Upper lobe of left lung (tissue), 6 donors: ENCODE measurements at regions not wholly inside any gene's neighbourhood (a gene's known extent, or its start where the extent isn't known, plus 50 kb on each side); places are given as distances from the start of the nearest gene placed in this dataset.
"Not testable (repeated sequence)": the region's sequence is repeated elsewhere in the genome, so short reads cannot be mapped to it uniquely, and the experiment has no call there.

ENCODE experiments used
- ATAC-seq, 2 donors: fragments of 200-7000 bp; cut with Tn5 transposase; one replicate each; pipeline ENCODE4 v1.9.1; 2022; ENCODE audit warnings: mild to moderate bottlenecking in 2 of 2, moderate library complexity in 2 of 2; ENCODE audit not compliant: low FRiP score in 2 of 2
- DNase-seq, 2 donors: peaks; one replicate each; pipeline ENCODE4 v3.0.0-alpha.2; 2019 to 2020
- H3K27ac ChIP-seq, 4 donors: fragments of 200-600 bp; sonication (generic); one replicate each; pipeline ENCODE4 v1.5.1; 2016 to 2019
- H3K27me3 ChIP-seq, 4 donors: fragments of 200-600 bp; sonication (generic); one replicate each; pipeline ENCODE4 v1.5.1; 2017 to 2019
- H3K36me3 ChIP-seq, 4 donors: fragments of 200-600 bp; sonication (generic); one replicate each; pipeline ENCODE4 v1.5.1; 2016 to 2019
- H3K4me1 ChIP-seq, 4 donors: fragments of 200-600 bp; sonication (generic); one replicate each; pipeline ENCODE4 v1.5.1; 2018 to 2019
- H3K4me3 ChIP-seq, 4 donors: fragments of 200-600 bp; sonication (generic); one replicate each; pipeline ENCODE4 v1.5.1; 2017 to 2019; ENCODE audit warnings: mild to moderate bottlenecking in 2 of 4, moderate library complexity in 1 of 4
- H3K9me3 ChIP-seq, 4 donors: fragments of 200-600 bp; sonication (generic); one replicate each; pipeline ENCODE4 v1.5.1; 2018 to 2019
- CTCF ChIP-seq, 6 experiments: fragments of 450-650 bp in 4 of 6; fragments of 200-600 bp in 2 of 6; sonication (generic) in 2 of 6; IDR thresholded peaks; one replicate each; pipeline ENCODE4 v1.5.1; 2016 to 2019; ENCODE audit warnings: antibody characterized with exemption in 6 of 6
- EP300 ChIP-seq, 4 donors: sonication (generic); formaldehyde crosslinking; IDR thresholded peaks; one replicate each; pipeline ENCODE4 v1.5.1; 2017; ENCODE audit warnings: antibody characterized with exemption in 4 of 4, control low read depth in 2 of 4
- POLR2A ChIP-seq, 4 donors: fragments of 450-650 bp; IDR thresholded peaks; one replicate each; pipeline ENCODE4 v1.5.1; 2016 to 2017; ENCODE audit warnings: antibody characterized with exemption in 4 of 4, mild to moderate bottlenecking in 2 of 4
- POLR2AphosphoS5 ChIP-seq, 2 donors: sonication (generic); formaldehyde crosslinking; IDR thresholded peaks; one replicate each; pipeline ENCODE4 v1.5.1; 2017; ENCODE audit warnings: antibody characterized with exemption in 2 of 2
- WGBS, 2 donors: methylation state at CpG; one replicate each; pipeline ENCODE4 v1.1.5; 2017 to 2018; 5-methylcytosine and 5-hydroxymethylcytosine counted together
- donor health status: DM: no; HTN: no; CAD: no; lungs with moderate emphysema.
- donor health status: DM: no; HTN: yes; CAD: no; lungs with severe emphysema.

GRCh38 chr17:78300962-78301820, 58.7 kb downstream of the SOCS3 start:
- no peak overlapping the region for H3K27ac ChIP-seq
- no peaks in the 10 kb centered on the region for H3K9me3 ChIP-seq
- TF ChIP-seq POLR2AphosphoS5 (IDR thresholded peaks at IDR 0.05) (no peak), EP300 (IDR thresholded peaks at IDR 0.05) (no peak), POLR2A (IDR thresholded peaks at IDR 0.05) (no peak), CTCF (IDR thresholded peaks at IDR 0.05) (no peak)
- peaks cover 0 to 11% (median 3%) of the 10 kb centered on the region in 4 donors for H3K4me1 ChIP-seq
- DNase-seq (no peak), ATAC-seq (no peak)
- H3K27me3 ChIP-seq, result no peaks in the 10 kb centered on the region
- H3K4me3 ChIP-seq, result no peak overlapping the region
- H3K36me3 ChIP-seq, result no peaks in the 10 kb centered on the region
- 80 to 84% methylated on average over 17 to 19 of the region's 19 CpGs for WGBS, 2 donors

GRCh38 chr17:78299049-78299448, 60.8 kb downstream of the SOCS3 start:
- H3K4me3 ChIP-seq, result no peak overlapping the region
- no peaks in the 10 kb centered on the region for H3K9me3 ChIP-seq
- ATAC-seq (no peak), DNase-seq (no peak)
- H3K27ac ChIP-seq, result no peak overlapping the region
- WGBS, 2 donors, result 79 to 90% methylated on average over 11 of the region's 11 CpGs
- H3K4me1 ChIP-seq, result no peaks in the 10 kb centered on the region
- TF ChIP-seq POLR2AphosphoS5 (IDR thresholded peaks at IDR 0.05) (no peak), CTCF (IDR thresholded peaks at IDR 0.05) (no peak), EP300 (IDR thresholded peaks at IDR 0.05) (no peak), POLR2A (IDR thresholded peaks at IDR 0.05) (no peak)
- H3K36me3 ChIP-seq, result no peaks in the 10 kb centered on the region
- no peaks in the 10 kb centered on the region for H3K27me3 ChIP-seq

GRCh38 chr17:78294776-78295175, 63.3 kb downstream of the TMEM235 start:
- Histone ChIP-seq H3K9me3 (no peaks in the 10 kb centered on the region), H3K36me3 (no peaks in the 10 kb centered on the region), H3K4me1 (peaks cover 2 to 9% (median 4%) of the 10 kb centered on the region in 4 donors), H3K4me3 (no peak overlapping the region), H3K27me3 (no peaks in the 10 kb centered on the region), H3K27ac (no peak overlapping the region)
- TF ChIP-seq POLR2AphosphoS5 (IDR thresholded peaks at IDR 0.05) (no peak), CTCF (IDR thresholded peaks at IDR 0.05) (no peak), EP300 (IDR thresholded peaks at IDR 0.05) (no peak), POLR2A (IDR thresholded peaks at IDR 0.05) (no peak)
- DNase-seq (no peak), ATAC-seq (no peak)
- 87 to 88% methylated on average over 12 to 15 of the region's 15 CpGs for WGBS, 2 donors

- 82 to 93% methylated on average over 6 to 8 of the region's 9 CpGs for WGBS, 2 donors
- Histone ChIP-seq H3K4me1 (peaks cover 4 to 9% (median 8%) of the 10 kb centered on the region in 4 donors), H3K36me3 (no peaks in the 10 kb centered on the region), H3K27ac (no peak overlapping the region), H3K27me3 (no peaks in the 10 kb centered on the region), H3K9me3 (no peaks in the 10 kb centered on the region), H3K4me3 (no peak overlapping the region)
- ATAC-seq, result no peak
- TF ChIP-seq EP300 (IDR thresholded peaks at IDR 0.05) (no peak), POLR2AphosphoS5 (IDR thresholded peaks at IDR 0.05) (no peak), CTCF (IDR thresholded peaks at IDR 0.05) (no peak), POLR2A (IDR thresholded peaks at IDR 0.05) (no peak)
- DNase-seq, result no peak
Measured at GRCh38 chr17:78294356-78294755, 62.9 kb downstream of the TMEM235 start.

GRCh38 chr17:78293151-78293550, 61.7 kb downstream of the TMEM235 start:
- not testable (repeated sequence) for H3K9me3 ChIP-seq, H3K4me1 ChIP-seq, H3K4me3 ChIP-seq, H3K27me3 ChIP-seq, ATAC-seq, DNase-seq, H3K27ac ChIP-seq, H3K36me3 ChIP-seq
- WGBS, 2 donors, result 70 to 71% methylated on average over 6 of the region's 6 CpGs
